ENCODE measurements at regions not wholly inside any gene's neighbourhood (a gene's known extent, or its start where the extent isn't known, plus 50 kb on each side); places are given as distances from the start of the nearest gene placed in this dataset.

DNA sequence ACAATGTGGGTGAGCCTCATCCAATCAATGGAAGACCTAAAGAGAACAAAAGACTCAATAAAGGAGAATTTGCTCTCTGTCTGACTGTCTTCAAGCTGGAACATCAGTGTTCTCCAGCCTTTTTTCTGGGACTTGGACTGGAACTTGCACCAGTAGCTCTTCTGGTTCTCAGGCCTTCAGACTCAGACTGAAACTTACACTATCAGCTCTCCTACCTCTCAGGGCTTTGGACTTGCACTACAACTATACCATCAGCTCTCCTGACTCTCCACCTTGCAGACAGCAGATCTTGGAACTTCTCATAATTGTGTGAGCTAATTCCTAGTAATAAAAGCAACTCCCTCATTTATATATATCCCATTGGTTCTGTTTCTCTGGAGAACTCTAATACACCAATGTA is 185.9 kb downstream of the SMIM20 start:
- POLR2A ChIA-PET = interaction anchor here (1.7 to 1.9 kb wide), 2 partner anchors 11 to 34 kb away, joined by 5 read pairs; no protein-coding TSS in a partner anchor
- BruUV-seq (replicated peaks) = no TSS peak
- H4K20me1 ChIP-seq (ENCODE audit: control insufficient read depth, insufficient read depth) = no peaks in the 10 kb centered on the region
- intact Hi-C loops (cut with micrococcal nuclease; ENCODE audit: unreplicated experiment) (no loop called here), in situ Hi-C loops (cut with MboI) (no loop called here)
- TF ChIP-seq KDM1A (IDR thresholded peaks at IDR 0.05; ENCODE audit: borderline replicate concordance) = no peak
- TF ChIP-seq SPI1 (IDR thresholded peaks at IDR 0.05; ENCODE audit: borderline replicate concordance, insufficient read depth, low read depth, low read length) = no peak
- TF ChIP-seq FOS (IDR thresholded peaks at IDR 0.05; ENCODE audit: borderline replicate concordance, extremely low read depth, insufficient read length) = no peak
- no peak for TF ChIP-seq FOXM1 (IDR thresholded peaks at IDR 0.05; ENCODE audit: low read depth, low read length)
- no peak for TF ChIP-seq IKZF1 (conservative IDR thresholded peaks at IDR 0.05)
- TF ChIP-seq, protein P1, sequence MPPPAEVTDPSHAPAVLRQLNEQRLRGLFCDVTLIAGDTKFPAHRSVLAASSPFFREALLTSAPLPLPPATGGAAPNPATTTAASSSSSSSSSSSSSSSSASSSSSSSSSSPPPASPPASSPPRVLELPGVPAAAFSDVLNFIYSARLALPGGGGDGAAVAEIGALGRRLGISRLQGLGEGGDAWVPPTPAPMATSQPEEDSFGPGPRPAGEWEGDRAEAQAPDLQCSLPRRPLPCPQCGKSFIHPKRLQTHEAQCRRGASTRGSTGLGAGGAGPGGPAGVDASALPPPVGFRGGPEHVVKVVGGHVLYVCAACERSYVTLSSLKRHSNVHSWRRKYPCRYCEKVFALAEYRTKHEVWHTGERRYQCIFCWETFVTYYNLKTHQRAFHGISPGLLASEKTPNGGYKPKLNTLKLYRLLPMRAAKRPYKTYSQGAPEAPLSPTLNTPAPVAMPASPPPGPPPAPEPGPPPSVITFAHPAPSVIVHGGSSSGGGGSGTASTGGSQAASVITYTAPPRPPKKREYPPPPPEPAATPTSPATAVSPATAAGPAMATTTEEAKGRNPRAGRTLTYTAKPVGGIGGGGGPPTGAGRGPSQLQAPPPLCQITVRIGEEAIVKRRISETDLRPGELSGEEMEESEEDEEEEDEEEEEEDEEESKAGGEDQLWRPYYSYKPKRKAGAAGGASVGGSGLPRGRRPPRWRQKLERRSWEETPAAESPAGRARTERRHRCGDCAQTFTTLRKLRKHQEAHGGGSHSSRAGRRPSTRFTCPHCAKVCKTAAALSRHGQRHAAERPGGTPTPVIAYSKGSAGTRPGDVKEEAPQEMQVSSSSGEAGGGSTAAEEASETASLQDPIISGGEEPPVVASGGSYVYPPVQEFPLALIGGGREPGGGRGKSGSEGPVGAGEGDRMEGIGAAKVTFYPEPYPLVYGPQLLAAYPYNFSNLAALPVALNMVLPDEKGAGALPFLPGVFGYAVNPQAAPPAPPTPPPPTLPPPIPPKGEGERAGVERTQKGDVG (CRISPR knock-in tag; IDR thresholded peaks at IDR 0.05) = no peak
- peaks cover 7% of the 10 kb centered on the region for H3K9me3 ChIP-seq (replicated peaks; ENCODE audit: control insufficient read depth, insufficient read depth, low read length)
- no peaks in the 10 kb centered on the region for H3K36me3 ChIP-seq (ENCODE audit: control insufficient read depth in 2 of 2, insufficient read depth in 2 of 2, low read length in 1 of 2)
- SMC1A ChIA-PET (ENCODE audit: uncharacterized antibody, unreplicated experiment) = interaction anchor here (1.0 to 1.5 kb wide), 3 partner anchors 19 to 230 kb away, joined by 3 read pairs; no protein-coding TSS in a partner anchor
- no peak for DNase-seq (ENCODE audit: low read depth, low spot score)
- no peak for ATAC-seq
- no peak overlapping the region for H3K4me2 ChIP-seq (ENCODE audit: control insufficient read depth, insufficient read depth)
- no peaks in the 10 kb centered on the region for H3K4me1 ChIP-seq (ENCODE audit: control insufficient read depth, insufficient read depth, low read length)
- H3K79me2 ChIP-seq (ENCODE audit: control insufficient read depth, insufficient read depth, low read length) = no peaks in the 10 kb centered on the region
- H3K4me3 ChIP-seq = no peak overlapping the region
- no peak overlapping the region for H3K9ac ChIP-seq (ENCODE audit: control insufficient read depth, insufficient read depth, low read length)
- H3K27ac ChIP-seq (ENCODE audit: control insufficient read depth, insufficient read depth) = no peak overlapping the region
- RAD21 ChIA-PET (ENCODE audit: unreplicated experiment) = no interaction called here
- no peak for FAIRE-seq
- no peaks in the 10 kb centered on the region for H3K27me3 ChIP-seq (replicated peaks in 1 of 2; ENCODE audit: control insufficient read depth in 2 of 2, insufficient read depth in 2 of 2, low read length in 1 of 2)
- CTCF ChIA-PET = interaction anchor here (0.5 to 1.7 kb wide), 5 partner anchors 11 to 311 kb away, joined by 3 to 7 read pairs (median 5); no protein-coding TSS in a partner anchor
- H2AFZ ChIP-seq (ENCODE audit: control insufficient read depth, low read depth, low read length) = no peak overlapping the region
